DOHH2 (cell line): ENCODE measurements at regions not wholly inside any gene's neighbourhood (a gene's known extent, or its start where the extent isn't known, plus 50 kb on each side); places are given as distances from the start of the nearest gene placed in this dataset.

Source experiments
- CTCF ChIP-seq: fragments of 200-600 bp; sonication (generic); IDR thresholded peaks from one replicate; pipeline ENCODE4 v1.5.1; 2014; ENCODE audit warnings: antibody characterized with exemption, mild to moderate bottlenecking, low read depth, low read length; ENCODE audit not compliant: poor library complexity, severe bottlenecking
- EZH2phosphoT487 ChIP-seq: fragments of 200-600 bp; sonication (generic); IDR thresholded peaks from 2 replicates; pipeline ENCODE4 v1.6.1; 2017; ENCODE audit warnings: borderline replicate concordance, mild to moderate bottlenecking, antibody characterized with exemption, low read length, moderate library complexity, mixed read lengths

- TF ChIP-seq CTCF: no peak
- TF ChIP-seq EZH2phosphoT487: no peak
Measured at GRCh38 chr21:22125581-22125980, 1127.4 kb downstream of the NCAM2 start.
